MCF 10A (cell line): ENCODE measurements at regions not wholly inside any gene's neighbourhood (a gene's known extent, or its start where the extent isn't known, plus 50 kb on each side); places are given as distances from the start of the nearest gene placed in this dataset.

ENCODE experiments used
- BruUV-seq: library from RNA; stranded (reverse); fragments of 400-500 nt; replicated peaks from 2 replicates; lab custom pipeline; 2021; lab: Mats Ljungman, UMichigan
- CTCF ChIA-PET: fragments of 300-600 bp; sonication (Branson Sonifier 250); formaldehyde crosslinking; extraction: SDS; loops from one replicate; lab custom pipeline; 2021; ENCODE audit warnings: antibody characterized with exemption, inconsistent platforms; lab: Yijun Ruan, JAX
- POLR2A ChIA-PET: fragments of 300-600, 350-650 bp; sonication (Branson Sonifier 250); formaldehyde crosslinking; extraction: SDS; loops from one replicate; lab custom pipeline; 2020; ENCODE audit warnings: antibody characterized with exemption, inconsistent platforms; lab: Yijun Ruan, JAX
- DNase-seq: peaks from one replicate; pipeline ENCODE4 v3.0.0-alpha.2; 2018; ENCODE audit not compliant: unreplicated experiment
- H3K27ac Mint-ChIP-seq: one replicate; pipeline ENCODE4 v1.8.0; 2022; ENCODE audit warnings: mild to moderate bottlenecking, low read depth, mixed read lengths; ENCODE audit not compliant: unreplicated experiment
- H3K27me3 Mint-ChIP-seq: one replicate; pipeline ENCODE4 v1.8.0; 2022; ENCODE audit warnings: mixed read lengths; ENCODE audit not compliant: insufficient read depth, unreplicated experiment
- H3K36me3 Mint-ChIP-seq: one replicate; pipeline ENCODE4 v1.8.0; 2022; ENCODE audit warnings: mild to moderate bottlenecking, moderate library complexity, mixed read lengths; ENCODE audit not compliant: insufficient read depth, unreplicated experiment
- H3K4me1 Mint-ChIP-seq: one replicate; pipeline ENCODE4 v1.8.0; 2022; ENCODE audit warnings: mixed read lengths; ENCODE audit not compliant: insufficient read depth, unreplicated experiment
- H3K4me3 Mint-ChIP-seq: one replicate; pipeline ENCODE4 v1.8.0; 2022; ENCODE audit warnings: mild to moderate bottlenecking, moderate library complexity, mixed read lengths; ENCODE audit not compliant: unreplicated experiment
- H3K9me3 Mint-ChIP-seq: one replicate; pipeline ENCODE4 v1.8.0; 2022; ENCODE audit warnings: mixed read lengths; ENCODE audit not compliant: unreplicated experiment
- intact Hi-C: fragments of 100-400 bp; cut with micrococcal nuclease; formaldehyde crosslinking; loops from 2 replicates; pipeline ENCODE4 v1.14.1; 2022
- TF ChIP-seq, protein P1 (sequence below): fragments of 200-600 bp; IDR thresholded peaks from one replicate; pipeline ENCODE4 v1.8.0; 2022; ENCODE audit warnings: antibody characterized with exemption, mild to moderate bottlenecking; ENCODE audit not compliant: unreplicated experiment

DNA sequence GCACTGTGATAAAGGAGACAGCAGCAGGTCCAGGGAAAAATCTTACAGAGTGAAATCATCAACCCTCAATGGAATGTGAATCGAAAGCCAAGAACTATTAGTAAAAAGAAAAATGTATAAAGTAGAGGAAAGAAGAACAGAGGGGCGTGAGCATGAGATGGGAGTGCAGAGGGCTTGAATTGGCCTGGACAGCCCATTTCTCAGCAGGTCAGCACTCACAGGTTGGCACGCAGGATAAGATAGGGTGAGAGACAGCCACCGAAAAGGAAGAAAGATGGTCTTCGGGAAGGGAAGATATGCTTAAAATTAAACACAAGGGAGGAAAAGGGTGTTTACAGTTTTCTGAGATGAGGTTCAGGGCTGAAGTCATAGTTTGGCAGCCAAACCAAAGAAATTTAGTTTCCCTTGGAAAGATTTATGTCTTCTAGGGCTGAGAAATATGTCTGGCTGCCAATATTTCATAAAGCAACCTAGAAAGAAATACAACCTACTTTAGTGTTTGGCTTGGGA, 524.7 kb downstream of the SPATA31D1 start:
- no peak for DNase-seq
- Mint-ChIP-seq H3K4me3 (no peak overlapping the region), H3K4me1 (peaks cover 7% of the 10 kb centered on the region), H3K9me3 (peaks cover 9% of the 10 kb centered on the region), H3K27me3 (no peaks in the 10 kb centered on the region), H3K36me3 (no peaks in the 10 kb centered on the region), H3K27ac (peak overlapping the region; percentile 13)
- BruUV-seq, result no TSS peak
- TF ChIP-seq, protein P1, sequence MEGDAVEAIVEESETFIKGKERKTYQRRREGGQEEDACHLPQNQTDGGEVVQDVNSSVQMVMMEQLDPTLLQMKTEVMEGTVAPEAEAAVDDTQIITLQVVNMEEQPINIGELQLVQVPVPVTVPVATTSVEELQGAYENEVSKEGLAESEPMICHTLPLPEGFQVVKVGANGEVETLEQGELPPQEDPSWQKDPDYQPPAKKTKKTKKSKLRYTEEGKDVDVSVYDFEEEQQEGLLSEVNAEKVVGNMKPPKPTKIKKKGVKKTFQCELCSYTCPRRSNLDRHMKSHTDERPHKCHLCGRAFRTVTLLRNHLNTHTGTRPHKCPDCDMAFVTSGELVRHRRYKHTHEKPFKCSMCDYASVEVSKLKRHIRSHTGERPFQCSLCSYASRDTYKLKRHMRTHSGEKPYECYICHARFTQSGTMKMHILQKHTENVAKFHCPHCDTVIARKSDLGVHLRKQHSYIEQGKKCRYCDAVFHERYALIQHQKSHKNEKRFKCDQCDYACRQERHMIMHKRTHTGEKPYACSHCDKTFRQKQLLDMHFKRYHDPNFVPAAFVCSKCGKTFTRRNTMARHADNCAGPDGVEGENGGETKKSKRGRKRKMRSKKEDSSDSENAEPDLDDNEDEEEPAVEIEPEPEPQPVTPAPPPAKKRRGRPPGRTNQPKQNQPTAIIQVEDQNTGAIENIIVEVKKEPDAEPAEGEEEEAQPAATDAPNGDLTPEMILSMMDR, result no peak
- intact Hi-C loops, result no loop called here
- ChIA-PET POLR2A (no interaction called here), CTCF (no interaction called here)

DNA sequence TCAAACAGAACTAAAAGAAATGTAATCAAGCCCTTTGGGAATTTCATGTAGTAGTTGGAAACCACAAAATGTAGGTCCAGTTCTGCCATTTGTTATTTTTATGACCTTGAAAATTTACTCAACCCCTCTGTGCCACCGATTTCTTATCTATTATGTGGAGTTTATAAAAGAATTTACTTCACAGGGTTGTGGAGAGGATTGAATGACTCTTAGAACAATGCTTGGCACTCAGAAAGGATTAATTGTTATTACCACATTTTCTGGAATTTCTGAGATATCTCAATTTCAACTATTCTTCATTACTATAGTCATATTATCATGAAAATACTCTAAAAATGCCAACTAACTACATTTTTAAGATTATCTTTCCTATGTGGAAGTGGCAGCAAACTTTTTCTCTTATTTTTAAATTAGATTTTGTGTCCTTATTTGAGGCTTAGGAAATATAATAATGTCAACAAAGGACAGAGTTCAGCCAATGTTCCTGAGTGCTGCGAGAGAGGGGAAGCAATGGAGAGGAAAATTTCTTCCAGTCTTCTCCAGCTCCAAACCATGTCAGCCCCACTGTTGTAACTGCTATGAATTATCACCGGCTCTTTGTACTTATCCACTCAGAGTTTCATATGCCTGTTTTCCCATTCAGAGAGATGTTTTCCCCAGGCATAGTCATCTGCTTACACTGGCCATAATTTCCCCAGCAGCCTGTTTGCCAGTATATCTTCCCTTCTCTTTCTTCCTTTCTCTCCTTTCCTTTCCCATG, 525.6 kb downstream of the SPATA31D1 start:
- Mint-ChIP-seq H3K36me3 (no peaks in the 10 kb centered on the region), H3K4me1 (peaks cover 7% of the 10 kb centered on the region), H3K27ac (no peak overlapping the region), H3K27me3 (no peaks in the 10 kb centered on the region), H3K4me3 (no peak overlapping the region), H3K9me3 (peaks cover 6% of the 10 kb centered on the region)
- BruUV-seq, result no TSS peak
- no peak for DNase-seq
- TF ChIP-seq, protein P1, result no peak
- ChIA-PET POLR2A (no interaction called here), CTCF (no interaction called here)
- intact Hi-C loops, result no loop called here

DNA sequence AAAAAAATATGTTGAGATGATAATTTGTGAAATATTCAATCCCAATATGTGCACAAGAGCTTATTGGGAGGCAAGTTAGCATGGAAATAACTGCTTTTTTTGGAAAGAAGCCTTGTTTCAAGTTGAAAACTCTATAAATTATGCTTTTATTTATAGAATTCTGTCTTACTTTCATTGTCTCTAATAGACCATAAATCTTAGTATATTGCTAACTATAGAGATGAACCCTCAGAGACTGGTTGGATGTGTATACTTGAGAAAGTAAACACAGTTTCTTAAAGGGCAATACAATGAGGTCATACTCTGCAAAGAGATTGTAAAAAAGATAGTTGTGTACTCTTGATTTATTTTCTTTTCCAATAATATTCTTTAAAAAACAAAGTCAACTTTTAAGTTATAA, 530.3 kb downstream of the SPATA31D1 start:
- ChIA-PET POLR2A (interaction anchor here (0.6 to 1.0 kb wide), 2 partner anchors 9 to 195 kb away, joined by 3 to 4 read pairs; no protein-coding TSS in a partner anchor), CTCF (interaction anchor here (2.2 kb wide), 1 partner anchor 14 kb away, joined by 7 read pairs; no protein-coding TSS in a partner anchor)
- Mint-ChIP-seq H3K4me1 (no peaks in the 10 kb centered on the region), H3K27ac (no peak overlapping the region), H3K4me3 (no peak overlapping the region), H3K9me3 (no peaks in the 10 kb centered on the region), H3K36me3 (no peaks in the 10 kb centered on the region), H3K27me3 (no peaks in the 10 kb centered on the region)
- intact Hi-C loops, result no loop called here
- no TSS peak for BruUV-seq
- TF ChIP-seq, protein P1, result no peak
- DNase-seq, result no peak

DNA sequence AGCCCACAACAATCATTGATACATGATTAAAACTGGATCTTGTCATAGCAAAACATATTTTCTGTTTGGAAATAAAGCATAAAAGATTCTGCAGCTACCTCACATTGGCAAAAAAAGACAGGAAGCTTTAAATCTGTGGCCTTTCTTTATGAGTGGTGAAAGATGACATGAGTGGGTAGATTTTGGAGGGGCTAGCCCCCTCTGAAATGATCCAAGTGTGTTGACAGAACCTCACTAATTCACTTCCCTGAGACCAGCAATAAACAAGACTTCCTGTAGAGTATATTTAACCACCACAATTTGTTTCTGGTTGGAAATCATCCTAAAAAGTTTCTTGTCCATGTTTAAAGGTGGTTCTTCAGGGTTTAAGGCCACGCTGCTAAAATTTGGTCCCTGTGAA, 530.8 kb downstream of the SPATA31D1 start:
- intact Hi-C loops, result no loop called here
- ChIA-PET CTCF (interaction anchor here (0.8 to 2.2 kb wide), 2 partner anchors 13 to 88 kb away, joined by 3 to 7 read pairs; no protein-coding TSS in a partner anchor), POLR2A (interaction anchor here (0.6 to 1.0 kb wide), 2 partner anchors 9 to 195 kb away, joined by 3 to 4 read pairs; no protein-coding TSS in a partner anchor)
- Mint-ChIP-seq H3K9me3 (no peaks in the 10 kb centered on the region), H3K36me3 (no peaks in the 10 kb centered on the region), H3K4me1 (no peaks in the 10 kb centered on the region), H3K4me3 (no peak overlapping the region), H3K27ac (no peak overlapping the region), H3K27me3 (no peaks in the 10 kb centered on the region)
- DNase-seq, result no peak
- BruUV-seq, result no TSS peak
- TF ChIP-seq, protein P1, result no peak
